GM19025 (cell line): ENCODE measurements at regions not wholly inside any gene's neighbourhood (a gene's known extent, or its start where the extent isn't known, plus 50 kb on each side); places are given as distances from the start of the nearest gene placed in this dataset.

Source experiments
- ATAC-seq: cut with Tn5 transposase; IDR thresholded peaks from one replicate; pipeline ENCODE4 v1.9.1; 2021; ENCODE audit warnings: mild to moderate bottlenecking, low read depth, moderate library complexity; ENCODE audit not compliant: unreplicated experiment

DNA sequence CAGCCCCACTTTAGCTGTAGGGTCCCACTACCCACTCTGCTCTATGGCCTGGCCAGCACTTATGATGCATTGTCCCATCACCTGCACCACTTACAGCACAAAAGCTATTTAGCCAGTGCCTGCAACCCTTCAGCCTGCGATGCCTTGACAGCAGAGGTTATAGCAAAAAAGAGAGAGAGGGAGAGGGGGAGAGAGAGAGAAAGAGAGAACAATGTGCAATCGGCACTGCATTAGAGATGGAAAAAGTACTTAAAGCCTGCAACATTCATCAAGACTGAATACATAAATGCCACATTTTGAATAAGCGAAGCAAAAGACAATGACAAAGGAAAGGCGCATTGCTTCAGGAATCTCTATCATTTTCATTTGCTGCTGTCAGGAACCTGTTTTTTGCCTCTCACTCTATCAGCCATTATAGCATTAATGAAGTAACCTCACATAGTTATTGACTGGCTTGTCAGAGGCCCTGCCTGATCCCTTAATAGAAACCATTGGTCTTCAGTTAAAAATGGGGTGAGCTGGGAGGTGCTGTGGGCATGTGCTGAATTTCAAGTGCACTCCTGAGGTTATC is 833.1 kb downstream of the BCL11A start:
- ATAC-seq = no peak

DNA sequence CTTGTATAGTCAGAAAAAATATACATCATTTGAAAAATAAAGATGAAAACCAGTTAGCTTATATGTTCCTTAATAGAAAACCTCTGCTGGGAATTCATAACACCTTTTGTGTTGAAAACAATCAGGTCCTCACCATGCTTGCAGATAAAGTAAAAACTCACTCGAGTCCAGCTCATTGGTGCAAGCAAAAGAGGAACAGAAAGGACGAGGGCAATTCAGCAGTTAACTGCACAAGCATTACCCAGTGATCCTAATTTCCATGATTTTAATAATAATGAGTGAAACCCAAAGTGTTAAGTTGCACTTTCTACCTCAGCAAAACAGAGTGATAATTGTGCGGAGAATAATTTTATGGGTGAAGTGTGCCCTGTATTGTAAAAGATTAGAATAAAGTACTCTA is 839.9 kb downstream of the BCL11A start:
- ATAC-seq = no peak

DNA sequence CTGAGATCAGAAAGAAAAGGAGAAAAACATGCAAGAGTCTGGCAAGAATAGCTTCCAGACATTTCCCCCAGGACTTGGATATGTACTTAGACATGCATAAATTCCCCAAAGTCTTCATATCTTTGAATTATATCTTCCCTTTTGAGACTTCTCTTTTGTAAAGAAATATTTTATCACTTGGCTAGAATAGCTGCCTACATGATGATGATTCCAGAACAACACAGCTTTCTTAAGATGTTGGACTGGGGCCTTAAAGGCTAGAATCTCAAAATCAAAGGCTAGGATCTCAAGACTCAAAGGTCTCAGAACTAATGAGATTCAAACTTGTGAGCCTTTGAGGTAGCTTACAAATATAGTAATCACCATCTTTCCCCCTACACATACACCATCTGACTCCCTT is 842.3 kb downstream of the BCL11A start:
- ATAC-seq = no peak

DNA sequence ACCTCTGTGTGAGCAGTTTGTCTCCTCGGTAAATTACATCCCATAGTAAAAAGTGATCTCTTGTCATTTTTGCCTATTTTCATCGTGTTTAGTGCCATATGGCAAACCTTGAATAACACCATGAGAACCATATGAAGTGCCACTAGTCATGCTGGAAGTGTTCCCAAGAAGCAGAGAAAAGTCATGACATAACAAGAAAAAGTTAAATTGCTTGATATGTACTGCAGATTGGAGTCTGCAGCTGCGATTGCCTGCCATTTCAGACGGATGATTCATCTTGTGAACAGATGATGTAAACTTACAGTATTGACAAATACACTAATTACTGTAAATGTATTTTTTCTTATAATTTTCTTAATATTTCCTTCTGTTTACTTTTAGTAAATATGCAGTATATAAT is 846.7 kb downstream of the BCL11A start:
- ATAC-seq = no peak

DNA sequence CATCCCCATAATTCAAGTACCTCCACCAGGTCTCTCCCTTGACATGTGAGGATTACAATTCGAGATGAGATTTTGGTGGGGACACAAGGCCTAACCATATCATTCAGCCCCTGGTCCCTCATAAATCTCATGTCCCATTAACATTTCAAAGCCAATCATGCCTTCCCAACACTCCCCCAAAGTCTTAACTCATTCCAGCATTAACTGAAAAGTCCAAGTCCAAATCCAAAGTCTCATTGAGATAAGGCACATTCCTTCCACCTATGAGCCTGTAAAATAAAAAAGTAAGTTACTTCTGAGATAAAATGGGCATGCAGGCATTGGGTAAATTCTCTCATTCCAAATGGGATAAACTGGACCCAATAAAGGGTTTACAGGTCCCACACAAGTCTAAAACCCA is 849.7 kb downstream of the BCL11A start:
- no peak for ATAC-seq

DNA sequence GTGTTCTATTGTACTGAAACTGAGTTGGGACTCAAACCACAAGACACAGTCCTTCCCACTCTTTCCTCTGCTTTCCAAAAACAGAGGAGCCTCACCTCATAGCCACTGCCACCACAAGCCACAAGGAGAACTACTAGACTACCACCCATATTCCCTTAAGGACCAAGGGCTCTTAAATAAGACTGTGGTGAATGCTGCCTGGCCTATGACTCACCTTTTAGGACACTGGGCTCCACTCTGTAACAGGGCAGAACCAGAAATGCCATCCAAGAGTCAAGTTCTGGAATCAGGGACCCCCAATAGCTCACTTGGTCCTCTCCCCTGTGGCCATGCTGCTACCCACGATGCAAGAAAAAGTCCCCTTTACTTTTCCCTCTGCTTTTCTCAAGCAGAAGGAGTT is 851.4 kb downstream of the BCL11A start:
- no peak for ATAC-seq

DNA sequence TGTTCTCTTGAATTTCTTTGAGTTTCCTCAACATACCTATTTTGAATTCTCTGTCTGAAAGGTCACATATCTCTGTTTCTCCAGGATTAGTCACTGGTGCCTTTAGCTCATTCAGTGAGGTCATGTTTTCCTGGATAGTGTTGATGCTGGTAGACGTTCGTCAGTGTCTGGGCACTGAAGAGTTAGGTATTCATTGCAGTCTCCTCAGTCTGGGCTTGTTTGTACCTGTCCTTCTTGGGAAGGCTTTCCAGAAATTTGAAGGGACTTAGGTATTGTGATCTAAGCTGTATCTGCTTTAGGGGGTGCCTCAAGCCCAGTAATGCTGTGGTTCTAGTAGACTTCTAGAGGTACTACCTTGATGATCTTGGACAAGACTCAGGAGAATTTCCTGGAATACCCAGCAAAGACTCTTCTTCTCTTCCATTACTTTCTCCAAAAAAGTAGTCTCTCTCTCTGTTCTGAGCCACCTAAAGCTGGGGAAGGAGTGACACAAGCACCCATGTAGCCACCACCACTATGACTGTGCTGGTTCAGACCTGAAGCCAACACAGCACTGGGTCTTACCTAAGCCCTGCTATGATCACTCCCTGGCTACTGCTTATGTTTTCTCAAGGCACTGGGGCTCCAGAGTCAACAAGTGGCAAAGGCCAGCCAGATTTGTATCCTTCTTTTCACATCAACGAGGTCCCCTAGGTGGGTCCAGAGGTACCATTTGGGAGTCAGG is 852.0 kb downstream of the BCL11A start:
- no peak for ATAC-seq

DNA sequence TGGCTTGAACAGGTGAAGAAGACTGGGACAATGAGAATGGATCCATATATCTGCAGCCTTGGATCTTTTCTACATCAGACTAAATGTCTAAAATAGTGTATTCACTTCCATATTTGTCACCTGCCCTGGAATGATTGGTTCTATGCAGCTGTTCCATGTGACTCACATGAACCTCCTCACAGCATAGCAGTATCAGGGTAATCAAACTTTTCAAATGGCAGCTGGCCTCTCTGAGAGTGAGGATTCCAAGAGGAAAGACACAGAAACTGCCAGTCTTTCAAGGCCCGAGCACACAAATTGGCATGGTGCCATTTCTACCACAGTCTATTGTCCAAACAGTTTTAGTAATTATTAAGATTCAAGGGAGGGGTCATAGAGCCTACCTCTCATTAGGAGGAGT is 859.3 kb downstream of the BCL11A start:
- ATAC-seq = no peak

DNA sequence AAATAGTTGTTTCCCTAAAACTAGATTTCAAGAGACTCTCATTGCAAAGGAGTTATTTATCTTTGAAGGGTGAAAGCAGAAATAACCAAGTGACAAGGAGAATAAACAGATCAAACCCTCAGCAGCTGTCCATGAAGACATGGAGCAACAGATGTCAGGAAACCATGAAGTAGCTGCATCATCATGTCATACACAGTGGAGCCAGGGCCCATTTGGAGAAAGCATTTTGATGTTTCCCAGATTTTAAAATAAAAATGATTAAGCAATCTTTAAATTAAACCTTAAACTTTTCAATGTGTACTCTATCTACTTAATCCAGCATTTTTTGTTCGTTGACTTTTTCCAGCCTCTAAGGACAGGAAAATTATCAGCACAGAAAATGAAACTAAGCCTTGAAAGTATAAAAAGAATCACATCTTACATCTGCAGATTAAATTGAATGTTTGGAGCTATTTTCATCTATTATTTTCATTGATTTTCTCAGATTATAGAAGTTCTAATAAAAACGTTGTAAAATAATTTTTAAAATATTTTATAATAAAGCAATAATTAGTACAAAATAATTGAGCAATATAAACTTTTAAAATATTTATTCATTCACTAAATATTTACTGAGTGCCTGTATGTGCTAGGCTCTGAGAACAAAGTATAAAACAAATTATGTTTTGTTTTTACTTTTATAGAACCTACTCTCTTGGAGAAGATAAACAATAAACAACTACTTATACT is 860.1 kb downstream of the BCL11A start:
- no peak for ATAC-seq

DNA sequence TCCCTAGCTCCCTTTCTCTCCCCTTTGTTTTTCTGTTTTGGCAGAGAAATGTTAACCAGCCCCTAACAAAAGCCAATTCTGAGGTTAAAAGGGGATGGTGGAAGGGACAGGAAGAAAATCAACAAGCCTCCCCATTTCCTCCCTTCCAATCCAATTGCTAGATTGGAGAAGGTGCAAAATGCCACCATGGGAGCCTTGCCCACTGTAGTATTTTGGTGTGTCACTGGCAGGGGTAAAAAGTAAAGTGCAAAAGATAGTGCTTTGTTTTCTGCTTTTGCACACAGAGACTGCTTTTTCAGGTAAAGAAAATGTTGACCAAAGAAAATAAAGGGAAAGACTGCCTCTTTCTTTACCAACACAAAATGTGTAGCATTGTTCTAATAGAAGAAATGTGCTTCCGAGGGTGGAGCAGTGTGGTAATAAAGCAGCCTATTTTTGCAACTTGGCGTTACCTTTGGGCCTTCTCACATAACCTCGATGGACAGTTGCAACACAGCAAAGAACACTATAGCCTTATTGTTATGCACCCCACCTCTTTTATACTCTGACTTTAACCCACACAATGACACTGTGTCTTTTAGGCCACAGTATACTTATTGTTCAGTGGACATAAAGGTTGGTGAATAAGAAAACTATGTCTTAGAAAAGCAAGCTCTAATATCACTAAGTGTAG is 861.8 kb downstream of the BCL11A start:
- no peak for ATAC-seq

DNA sequence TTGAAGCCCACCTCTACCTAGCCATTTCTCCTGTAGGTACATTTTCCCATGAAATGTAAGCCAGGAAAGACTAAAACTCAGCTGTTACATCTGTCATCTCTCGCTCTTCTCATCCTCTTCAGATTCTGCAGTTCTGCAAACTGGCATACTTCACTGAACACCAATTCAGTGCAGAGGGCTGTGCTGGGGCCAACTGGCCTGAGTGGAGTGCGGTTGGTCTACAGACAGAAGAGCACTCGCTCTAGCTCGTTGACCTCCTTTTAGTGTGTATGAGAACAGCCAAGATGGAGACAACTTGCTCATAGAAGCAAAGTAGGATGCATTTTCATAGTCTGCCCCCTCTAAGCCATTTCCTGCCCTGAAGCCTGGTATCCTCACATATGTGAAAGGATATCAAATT is 862.6 kb downstream of the BCL11A start:
- ATAC-seq = no peak

DNA sequence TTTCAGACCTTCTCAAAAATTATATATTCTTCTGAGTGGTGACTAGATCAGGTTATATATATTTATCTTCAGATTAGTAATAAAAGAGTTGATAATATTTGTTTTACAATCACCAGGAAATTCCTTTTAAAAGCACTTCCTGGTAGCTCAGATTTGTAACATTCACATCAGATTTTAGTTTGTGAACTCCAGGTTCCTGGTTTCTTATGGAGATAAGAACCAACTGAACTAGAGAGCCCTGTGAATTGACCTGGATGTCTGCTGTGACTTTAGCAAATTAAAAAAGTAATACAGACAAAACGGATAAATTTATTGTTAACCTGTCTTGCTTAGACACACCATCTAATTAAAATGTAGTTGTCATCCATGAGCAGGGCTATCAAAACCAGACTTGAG is 868.7 kb downstream of the BCL11A start:
- no peak for ATAC-seq

DNA sequence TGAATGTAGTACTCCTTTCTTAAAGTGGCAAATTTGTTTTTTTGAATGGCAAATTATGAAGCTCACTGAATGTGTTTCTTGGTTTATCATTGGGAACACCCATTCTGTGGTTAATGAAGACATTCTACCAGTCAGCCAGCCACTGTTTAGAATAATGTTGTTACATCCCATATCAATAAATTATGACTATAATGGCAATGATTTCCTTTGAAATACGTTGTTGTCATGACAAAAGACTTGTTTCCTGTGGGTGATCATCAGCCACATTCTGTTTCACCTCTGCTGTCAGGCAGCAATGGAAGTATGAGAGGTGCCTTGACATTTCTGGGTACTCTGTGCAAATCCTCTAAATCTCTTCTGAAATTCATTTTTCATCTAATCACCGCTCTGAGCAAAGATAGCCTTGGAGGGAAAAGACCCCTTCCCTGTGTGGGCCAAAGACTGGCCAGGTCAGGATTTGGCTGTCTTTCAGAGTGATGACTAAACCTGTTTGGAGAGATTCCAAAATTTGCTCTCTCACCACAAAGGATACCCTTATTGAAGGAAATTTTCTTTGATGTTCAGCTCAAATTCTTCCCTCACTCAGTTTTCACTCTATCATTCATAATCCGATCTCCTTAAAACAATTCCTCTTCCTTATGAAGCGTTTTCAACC is 869.2 kb downstream of the BCL11A start:
- no peak for ATAC-seq

DNA sequence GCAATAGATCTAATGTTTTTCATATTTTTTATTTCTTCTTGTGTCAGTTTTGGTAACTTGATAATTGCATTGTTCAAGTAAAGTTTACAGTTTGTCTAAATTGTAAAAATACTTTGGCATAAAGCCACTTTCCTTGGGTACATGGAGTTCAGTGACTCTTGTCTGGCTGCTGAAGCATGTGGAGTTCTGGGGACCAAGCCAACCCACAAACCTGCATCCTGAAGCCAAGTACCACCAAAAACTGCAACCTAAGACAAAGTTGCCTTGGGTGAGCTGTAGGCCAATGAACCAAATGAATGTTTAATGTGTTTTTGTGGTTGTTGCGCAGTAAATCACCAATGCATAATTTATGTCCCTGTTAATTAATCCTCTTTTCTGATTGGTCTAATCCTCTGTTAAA is 872.6 kb downstream of the BCL11A start:
- ATAC-seq = no peak

DNA sequence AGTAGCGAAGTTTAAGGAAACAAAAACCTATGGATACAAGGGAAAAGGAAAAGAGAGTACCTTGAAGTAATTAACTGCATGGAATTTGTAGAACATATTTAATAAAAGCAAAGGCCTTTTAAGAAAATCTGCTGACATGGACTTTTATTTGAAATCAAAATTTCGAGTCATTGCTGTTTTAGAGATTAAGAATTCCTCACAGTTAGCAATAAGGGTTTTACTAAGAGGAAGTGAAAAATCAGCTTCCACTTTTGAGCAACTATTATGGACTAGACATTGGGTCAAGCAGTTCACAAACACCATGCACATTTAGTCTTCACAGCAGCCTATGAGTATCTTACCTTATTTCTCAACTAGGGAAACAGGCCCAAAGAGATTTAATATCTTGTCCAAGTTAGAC is 876.3 kb downstream of the BCL11A start:
- no peak for ATAC-seq

DNA sequence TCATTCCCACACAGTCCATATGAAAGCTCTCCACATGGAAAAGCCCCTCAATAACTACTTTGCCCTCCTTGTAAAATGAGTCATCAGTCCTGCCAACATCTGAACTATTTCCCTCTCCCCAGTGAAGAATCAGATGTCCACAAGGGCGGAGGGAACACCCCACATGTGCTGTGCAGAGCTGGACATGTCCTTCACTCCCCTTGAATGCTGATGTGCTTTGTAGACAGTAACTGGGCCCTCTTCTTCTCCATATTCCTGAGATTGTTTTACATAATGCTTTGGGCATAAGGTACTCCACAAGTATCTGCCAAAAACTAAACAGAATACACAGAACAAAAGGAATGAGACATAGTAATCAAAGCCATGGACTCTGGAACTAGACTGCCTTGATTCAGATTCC is 879.4 kb downstream of the BCL11A start:
- no peak for ATAC-seq

DNA sequence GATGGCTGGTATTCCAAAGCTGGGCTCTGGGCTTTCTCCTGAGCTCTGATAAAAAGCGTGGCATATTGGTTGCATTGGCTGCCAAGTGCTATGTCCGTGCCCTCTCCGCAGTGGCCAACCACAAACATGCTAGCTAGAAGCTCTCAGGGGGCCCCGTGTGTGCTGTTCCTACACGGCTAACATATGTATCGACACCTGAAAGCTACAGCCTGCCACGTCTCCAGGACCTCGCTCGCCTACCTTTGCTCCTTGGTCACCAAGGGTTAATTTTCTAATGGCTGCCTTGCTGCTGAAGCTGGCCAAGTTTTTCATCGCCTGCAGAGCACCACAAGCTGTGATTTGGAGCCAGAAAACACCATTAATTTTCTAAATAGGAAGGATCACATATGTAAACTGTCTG is 888.4 kb downstream of the BCL11A start:
- ATAC-seq = no peak

DNA sequence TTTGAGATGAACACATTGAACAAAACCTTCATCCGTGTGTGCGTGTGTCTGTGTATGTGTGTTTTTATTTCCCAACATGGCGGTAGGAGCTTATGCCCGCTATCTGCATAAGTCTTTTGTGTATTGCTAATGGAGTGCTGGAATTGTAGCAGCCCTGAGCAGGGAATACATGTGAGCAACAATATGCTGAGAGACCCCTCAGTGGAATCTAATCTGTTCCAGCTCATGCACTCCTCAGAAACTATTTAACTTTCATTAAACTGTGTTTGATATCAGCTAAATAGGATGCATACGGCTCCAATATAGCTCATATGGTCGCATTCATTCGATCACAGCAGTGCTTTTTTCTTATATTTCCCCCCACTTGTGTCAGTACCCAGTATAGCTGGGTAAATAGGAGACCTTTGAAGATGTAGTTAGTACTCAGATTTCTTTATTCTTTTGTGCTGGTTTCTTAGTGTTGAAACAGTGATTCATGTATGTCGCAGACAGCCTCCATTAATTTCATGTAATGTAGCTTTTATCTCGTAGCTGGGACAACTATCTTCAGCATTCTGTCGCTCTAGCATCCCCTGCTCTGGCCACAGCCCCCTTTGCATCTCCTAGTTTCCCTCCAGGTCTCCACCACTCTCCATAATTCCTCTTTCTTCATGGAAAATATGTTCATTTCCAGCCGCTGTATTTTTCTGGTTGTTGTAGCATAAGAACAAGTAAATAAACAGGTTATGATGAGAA is 891.2 kb downstream of the BCL11A start:
- ATAC-seq = no peak

DNA sequence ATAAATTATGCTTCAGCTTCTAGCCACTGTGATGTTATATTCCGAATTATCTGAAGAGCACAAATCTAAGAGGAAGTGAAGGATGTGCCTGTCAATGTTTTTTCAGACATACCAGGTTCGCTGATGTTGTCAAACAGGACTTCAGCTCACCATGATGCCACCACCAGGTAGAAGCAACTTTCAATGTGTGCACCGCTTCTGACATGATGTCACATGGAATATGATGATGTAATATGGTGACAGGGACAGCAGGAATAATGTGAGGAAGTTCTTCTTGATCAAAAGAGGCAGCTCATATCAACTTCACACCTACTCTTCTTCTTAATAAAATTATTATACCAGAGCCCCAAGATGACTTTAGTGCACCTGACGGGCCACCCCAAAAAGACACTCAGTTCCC is 893.2 kb downstream of the BCL11A start:
- no peak for ATAC-seq

DNA sequence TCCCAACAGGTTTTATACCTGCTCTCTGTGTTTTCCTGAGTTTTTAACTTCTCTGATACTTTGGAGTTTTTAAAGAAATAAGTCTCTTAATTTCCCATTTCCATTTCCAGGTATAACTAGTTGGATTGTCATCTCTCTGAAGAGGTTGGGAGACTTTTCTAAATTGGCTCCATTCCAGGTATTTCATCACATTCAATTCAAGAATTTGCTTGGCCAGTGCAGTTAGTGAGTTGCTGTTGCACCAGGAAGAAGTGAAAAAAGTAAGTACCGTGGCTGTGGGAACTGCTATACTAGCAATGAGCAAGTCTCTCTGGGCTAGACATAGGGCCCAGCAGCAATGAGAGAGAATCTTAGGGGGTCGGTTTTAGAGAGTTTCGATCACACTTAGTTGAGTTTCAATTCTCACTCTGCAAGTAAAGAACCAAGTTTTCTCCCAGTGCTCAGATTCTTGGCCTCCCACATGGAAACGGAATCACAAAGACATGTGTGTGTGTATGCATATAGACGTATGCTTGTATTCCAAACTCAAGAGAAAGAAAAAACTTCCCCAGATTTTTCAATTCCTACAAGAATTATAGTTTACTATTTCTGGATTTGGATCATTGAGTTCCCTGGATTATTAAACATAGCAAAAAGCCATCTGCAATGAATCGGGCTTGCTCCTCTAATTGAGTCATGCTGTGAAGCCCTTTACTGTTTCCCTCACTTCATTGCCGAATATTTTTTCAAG is 894.4 kb downstream of the BCL11A start:
- ATAC-seq = no peak
